ENCODE measurements at regions not wholly inside any gene's neighbourhood (a gene's known extent, or its start where the extent isn't known, plus 50 kb on each side); places are given as distances from the start of the nearest gene placed in this dataset.
A peak's percentile ranks its signal among the peaks of the same experiment; 100 is the strongest.
"Not testable (repeated sequence)": the region's sequence is repeated elsewhere in the genome, so short reads cannot be mapped to it uniquely, and the experiment has no call there.

GRCh38 chr3:8156831-8157230 lies 344.8 kb upstream of the LMCD1 start:
- no peak for DNase-seq (ENCODE audit: low read depth)
- TF ChIP-seq CTCF (conservative IDR thresholded peaks at IDR 0.05; ENCODE audit: low read depth, low read length) = no peak

GRCh38 chr3:8157640-8158039 lies 344.0 kb upstream of the LMCD1 start:
- no peak for DNase-seq (ENCODE audit: low read depth)
- H3K4me3 ChIP-seq (ENCODE audit: low read depth, low read length) = no peak overlapping the region
- TF ChIP-seq CTCF (conservative IDR thresholded peaks at IDR 0.05; ENCODE audit: low read depth, low read length) = no peak

More at GRCh38 chr3:8156831-8157230, 344.8 kb upstream of the LMCD1 start:
- H3K4me3 ChIP-seq (ENCODE audit: low read depth, low read length) = no peak overlapping the region

- no peak for DNase-seq (ENCODE audit: low read depth)
- no peak for TF ChIP-seq CTCF (conservative IDR thresholded peaks at IDR 0.05; ENCODE audit: low read depth, low read length)
- no peak overlapping the region for H3K4me3 ChIP-seq (ENCODE audit: low read depth, low read length)
Measured at GRCh38 chr3:8164145-8164544, 337.5 kb upstream of the LMCD1 start.

GRCh38 chr3:8166014-8166413 lies 335.6 kb upstream of the LMCD1 start:
- no peak for DNase-seq (ENCODE audit: low read depth)
- no peak overlapping the region for H3K4me3 ChIP-seq (ENCODE audit: low read depth, low read length)
- no peak for TF ChIP-seq CTCF (conservative IDR thresholded peaks at IDR 0.05; ENCODE audit: low read depth, low read length)

- no peak overlapping the region for H3K4me3 ChIP-seq (ENCODE audit: low read depth, low read length)
- no peak for TF ChIP-seq CTCF (conservative IDR thresholded peaks at IDR 0.05; ENCODE audit: low read depth, low read length)
- no peak for DNase-seq (ENCODE audit: low read depth)
Measured at GRCh38 chr3:8170971-8171508, 330.6 kb upstream of the LMCD1 start.

- TF ChIP-seq CTCF (conservative IDR thresholded peaks at IDR 0.05; ENCODE audit: low read depth, low read length) = no peak
Measured at GRCh38 chr3:8173892-8174291, 327.7 kb upstream of the LMCD1 start.

GRCh38 chr3:8176759-8177483 lies 324.7 kb upstream of the LMCD1 start:
- DNase-seq (ENCODE audit: low read depth) = peak; percentile 23
- H3K4me3 ChIP-seq (ENCODE audit: low read depth, low read length) = not testable (repeated sequence)

More at GRCh38 chr3:8173892-8174291, 327.7 kb upstream of the LMCD1 start:
- no peak overlapping the region for H3K4me3 ChIP-seq (ENCODE audit: low read depth, low read length)
- no peak for DNase-seq (ENCODE audit: low read depth)

GRCh38 chr3:8178516-8178915 lies 323.1 kb upstream of the LMCD1 start:
- DNase-seq (ENCODE audit: low read depth); H3K4me3 ChIP-seq (ENCODE audit: low read depth, low read length): not testable (repeated sequence)

Data from epithelial cell of proximal tubule (primary cell).